Naive thymus-derived CD4-positive, alpha-beta T cell (primary cell): ENCODE measurements at regions not wholly inside any gene's neighbourhood (a gene's known extent, or its start where the extent isn't known, plus 50 kb on each side); places are given as distances from the start of the nearest gene placed in this dataset.

Source experiments
- ATAC-seq: fragments of 150-1000 bp; cut with Tn5 transposase; 2 replicates; pipeline ENCODE4 v1.10.0; 2021; ENCODE audit warnings: mild to moderate bottlenecking, moderate library complexity
- CTCF ChIA-PET: fragments of 350-600 bp; sonication (Branson Sonifier 250); formaldehyde crosslinking; loops from one replicate; lab custom pipeline; 2021; ENCODE audit warnings: antibody characterized with exemption; lab: Charles Lee
- POLR2A ChIA-PET: fragments of 350-600 bp; sonication (Branson Sonifier 250); formaldehyde crosslinking; loops from one replicate; lab custom pipeline; 2021; ENCODE audit warnings: antibody characterized with exemption, inconsistent platforms; lab: Charles Lee
- DNase-seq, 9 donors: peaks; one replicate each; pipeline versions ENCODE4 v3.0.0 to v3.0.0-alpha.2; 2020 to 2022; ENCODE audit warnings: mixed read lengths in 1 of 9
- H3K27ac ChIP-seq: one replicate; pipeline ENCODE4 v1.7.0; 2013; ENCODE audit warnings: mild to moderate bottlenecking, low read depth, low read length, moderate library complexity
- H3K27me3 ChIP-seq, 2 donors: one replicate each; pipeline ENCODE4 v1.7.0; 2013; ENCODE audit warnings: low read length in 2 of 2, mild to moderate bottlenecking in 2 of 2, moderate library complexity in 2 of 2; ENCODE audit not compliant: control insufficient read depth in 2 of 2, insufficient read depth in 2 of 2
- H3K36me3 ChIP-seq, 3 experiments: 1 replicate in 2 of 3; 2 replicates in 1 of 3; pipeline ENCODE4 v1.7.0; 2013; ENCODE audit warnings: low read length in 3 of 3, mild to moderate bottlenecking in 3 of 3, moderate library complexity in 1 of 3; ENCODE audit not compliant: insufficient read depth in 3 of 3, control insufficient read depth in 2 of 3
- H3K4me1 ChIP-seq, 2 donors: one replicate each; pipeline ENCODE4 v1.7.0; 2013; ENCODE audit warnings: low read length in 2 of 2, mild to moderate bottlenecking in 2 of 2, moderate library complexity in 1 of 2; ENCODE audit not compliant: control insufficient read depth in 2 of 2, insufficient read depth in 2 of 2
- H3K4me3 ChIP-seq: 2 replicates; pipeline ENCODE4 v1.7.0; 2013; ENCODE audit warnings: mild to moderate bottlenecking, low read length
- H3K9me3 ChIP-seq, 3 experiments: 1 replicate in 2 of 3; 2 replicates in 1 of 3; pipeline ENCODE4 v1.7.0; 2013; ENCODE audit warnings: low read length in 3 of 3; ENCODE audit not compliant: control insufficient read depth in 2 of 3
- H3K27ac Mint-ChIP-seq, 9 donors: one replicate each; pipeline ENCODE4 v1.8.0; 2020 to 2022; ENCODE audit warnings: mixed read lengths in 9 of 9, mild to moderate bottlenecking in 8 of 9, moderate library complexity in 5 of 9, inconsistent platforms in 2 of 9
- H3K27me3 Mint-ChIP-seq, 5 donors: one replicate each; pipeline ENCODE4 v1.8.0; 2021 to 2022; ENCODE audit warnings: mixed read lengths in 5 of 5, mild to moderate bottlenecking in 1 of 5
- H3K36me3 Mint-ChIP-seq, 5 donors: one replicate each; pipeline ENCODE4 v1.8.0; 2020 to 2022; ENCODE audit warnings: mixed read lengths in 5 of 5, mild to moderate bottlenecking in 3 of 5, inconsistent platforms in 1 of 5
- H3K4me1 Mint-ChIP-seq, 7 donors: one replicate each; pipeline ENCODE4 v1.8.0; 2020 to 2022; ENCODE audit warnings: mixed read lengths in 7 of 7, mild to moderate bottlenecking in 3 of 7, inconsistent platforms in 1 of 7
- H3K4me3 Mint-ChIP-seq, 10 donors: one replicate each; pipeline ENCODE4 v1.8.0; 2020 to 2022; ENCODE audit warnings: mild to moderate bottlenecking in 10 of 10, mixed read lengths in 10 of 10, moderate library complexity in 6 of 10, inconsistent platforms in 2 of 10
- H3K9me3 Mint-ChIP-seq, 11 donors: one replicate each; pipeline ENCODE4 v1.8.0; 2020 to 2022; ENCODE audit warnings: mixed read lengths in 11 of 11, mild to moderate bottlenecking in 4 of 11, inconsistent platforms in 1 of 11, moderate library complexity in 1 of 11
- intact Hi-C, 2 donors: fragments of 100-400 bp; cut with micrococcal nuclease; formaldehyde crosslinking; loops; one replicate each; pipeline ENCODE4 v1.15.1; 2023

GRCh38 chr6:122063761-122064160 lies 335.7 kb upstream of the HSF2 start:
- no peak overlapping the region for H3K4me3 ChIP-seq
- no peaks in the 10 kb centered on the region for H3K9me3 Mint-ChIP-seq
- no peaks in the 10 kb centered on the region for H3K27me3 ChIP-seq
- H3K36me3 Mint-ChIP-seq = no peaks in the 10 kb centered on the region
- no peaks in the 10 kb centered on the region for H3K4me1 ChIP-seq
- H3K27ac ChIP-seq = no peak overlapping the region
- no peak overlapping the region for H3K27ac Mint-ChIP-seq
- H3K9me3 ChIP-seq = no peaks in the 10 kb centered on the region
- ATAC-seq (no peak), DNase-seq (no peak)
- H3K27me3 Mint-ChIP-seq = peaks cover 0 to 4% (median 0%) of the 10 kb centered on the region in 5 donors
- CTCF ChIA-PET = no interaction called here
- intact Hi-C loops = no loop called here
- no peak overlapping the region for H3K4me3 Mint-ChIP-seq
- POLR2A ChIA-PET = no interaction called here
- H3K4me1 Mint-ChIP-seq = no peaks in the 10 kb centered on the region
- no peaks in the 10 kb centered on the region for H3K36me3 ChIP-seq

GRCh38 chr6:122066200-122066599 lies 333.3 kb upstream of the HSF2 start:
- ChIA-PET POLR2A (no interaction called here), CTCF (no interaction called here)
- no peaks in the 10 kb centered on the region for H3K4me1 Mint-ChIP-seq

GRCh38 chr6:122068291-122068769 lies 331.1 kb upstream of the HSF2 start:
- Histone ChIP-seq H3K27ac (no peak overlapping the region), H3K36me3 (no peaks in the 10 kb centered on the region), H3K27me3 (no peaks in the 10 kb centered on the region), H3K9me3 (no peaks in the 10 kb centered on the region), H3K4me3 (no peak overlapping the region), H3K4me1 (no peaks in the 10 kb centered on the region)
- ATAC-seq = no peak
- no peak overlapping the region for H3K4me3 Mint-ChIP-seq
- H3K9me3 Mint-ChIP-seq = no peaks in the 10 kb centered on the region
- intact Hi-C loops = no loop called here
- ChIA-PET CTCF (no interaction called here), POLR2A (no interaction called here)
- H3K4me1 Mint-ChIP-seq = no peaks in the 10 kb centered on the region
- H3K36me3 Mint-ChIP-seq = no peaks in the 10 kb centered on the region
- DNase-seq = no peak
- peaks cover 0 to 13% (median 7%) of the 10 kb centered on the region in 5 donors for H3K27me3 Mint-ChIP-seq
- no peak overlapping the region for H3K27ac Mint-ChIP-seq

More at GRCh38 chr6:122066200-122066599, 333.3 kb upstream of the HSF2 start:
- H3K4me1 ChIP-seq = no peaks in the 10 kb centered on the region
- DNase-seq (no peak), ATAC-seq (no peak)
- peaks cover 0 to 4% (median 0%) of the 10 kb centered on the region in 5 donors for H3K27me3 Mint-ChIP-seq
- intact Hi-C loops = no loop called here
- no peak overlapping the region for H3K27ac Mint-ChIP-seq
- H3K9me3 ChIP-seq = no peaks in the 10 kb centered on the region
- no peaks in the 10 kb centered on the region for H3K36me3 Mint-ChIP-seq
- H3K36me3 ChIP-seq = no peaks in the 10 kb centered on the region
- no peak overlapping the region for H3K4me3 Mint-ChIP-seq
- H3K27me3 ChIP-seq = no peaks in the 10 kb centered on the region
- no peak overlapping the region for H3K4me3 ChIP-seq
- no peak overlapping the region for H3K27ac ChIP-seq
- H3K9me3 Mint-ChIP-seq = no peaks in the 10 kb centered on the region

GRCh38 chr6:122069932-122070331 lies 329.5 kb upstream of the HSF2 start:
- Mint-ChIP-seq H3K27ac (no peak overlapping the region), H3K4me3 (no peak overlapping the region), H3K27me3 (peaks cover 0 to 18% (median 11%) of the 10 kb centered on the region in 5 donors), H3K4me1 (no peaks in the 10 kb centered on the region), H3K36me3 (no peaks in the 10 kb centered on the region), H3K9me3 (no peaks in the 10 kb centered on the region)
- H3K4me3 ChIP-seq = no peak overlapping the region
- no peak for ATAC-seq
- H3K36me3 ChIP-seq = no peaks in the 10 kb centered on the region
- CTCF ChIA-PET = no interaction called here
- no peak overlapping the region for H3K27ac ChIP-seq
- intact Hi-C loops = no loop called here
- H3K4me1 ChIP-seq = no peaks in the 10 kb centered on the region
- POLR2A ChIA-PET = no interaction called here
- DNase-seq = no peak
- no peaks in the 10 kb centered on the region for H3K9me3 ChIP-seq
- no peaks in the 10 kb centered on the region for H3K27me3 ChIP-seq

- intact Hi-C loops = no loop called here
- ChIA-PET CTCF (no interaction called here), POLR2A (no interaction called here)
- Mint-ChIP-seq H3K9me3 (no peaks in the 10 kb centered on the region), H3K4me1 (no peaks in the 10 kb centered on the region), H3K27ac (no peak overlapping the region), H3K36me3 (no peaks in the 10 kb centered on the region), H3K4me3 (no peak overlapping the region), H3K27me3 (peaks cover 3 to 18% (median 15%) of the 10 kb centered on the region in 5 donors)
- Histone ChIP-seq H3K36me3 (no peaks in the 10 kb centered on the region), H3K4me1 (no peaks in the 10 kb centered on the region), H3K9me3 (no peaks in the 10 kb centered on the region), H3K4me3 (no peak overlapping the region), H3K27ac (no peak overlapping the region), H3K27me3 (no peaks in the 10 kb centered on the region)
- ATAC-seq (no peak), DNase-seq (no peak)
These were observed 327.3 kb upstream of the HSF2 start for GRCh38 chr6:122072014-122072647.

GRCh38 chr6:122075084-122075838 lies 324.2 kb upstream of the HSF2 start:
- Mint-ChIP-seq H3K4me3 (no peak overlapping the region), H3K9me3 (no peaks in the 10 kb centered on the region), H3K27ac (no peak overlapping the region), H3K27me3 (peaks cover 3 to 18% (median 15%) of the 10 kb centered on the region in 5 donors), H3K36me3 (no peaks in the 10 kb centered on the region), H3K4me1 (no peaks in the 10 kb centered on the region)
- DNase-seq (no peak), ATAC-seq (no peak)
- no peaks in the 10 kb centered on the region for H3K4me1 ChIP-seq
- H3K4me3 ChIP-seq = no peak overlapping the region
- no peaks in the 10 kb centered on the region for H3K36me3 ChIP-seq
- no peaks in the 10 kb centered on the region for H3K27me3 ChIP-seq
- H3K9me3 ChIP-seq = no peaks in the 10 kb centered on the region
- H3K27ac ChIP-seq = no peak overlapping the region
- ChIA-PET CTCF (no interaction called here), POLR2A (no interaction called here)
- intact Hi-C loops = no loop called here

- ATAC-seq = no peak
- Mint-ChIP-seq H3K4me3 (no peak overlapping the region), H3K9me3 (no peaks in the 10 kb centered on the region), H3K27ac (no peak overlapping the region), H3K27me3 (peaks cover 3 to 18% (median 15%) of the 10 kb centered on the region in 5 donors), H3K36me3 (no peaks in the 10 kb centered on the region), H3K4me1 (no peaks in the 10 kb centered on the region)
- Histone ChIP-seq H3K4me1 (no peaks in the 10 kb centered on the region), H3K4me3 (no peak overlapping the region), H3K27me3 (no peaks in the 10 kb centered on the region), H3K9me3 (no peaks in the 10 kb centered on the region), H3K36me3 (no peaks in the 10 kb centered on the region), H3K27ac (no peak overlapping the region)
- intact Hi-C loops = no loop called here
- POLR2A ChIA-PET = no interaction called here
- CTCF ChIA-PET = no interaction called here
- DNase-seq = no peak
These were observed 323.5 kb upstream of the HSF2 start for GRCh38 chr6:122075917-122076316.
